SK-N-SH (cell line): ENCODE measurements at regions not wholly inside any gene's neighbourhood (a gene's known extent, or its start where the extent isn't known, plus 50 kb on each side); places are given as distances from the start of the nearest gene placed in this dataset.

Experiments
- CTCF ChIA-PET: fragments of 300-600, 350-600 bp; formaldehyde crosslinking; extraction: SDS; loops from one replicate; lab custom pipeline; 2021; lab: Yijun Ruan, JAX
- POLR2A ChIA-PET: fragments of 350-600 bp; sonication (Branson Sonifier 250); formaldehyde crosslinking; extraction: SDS; loops from one replicate; lab custom pipeline; 2020; ENCODE audit warnings: antibody characterized with exemption, inconsistent platforms; lab: Yijun Ruan, JAX
- DNase-seq: peaks from one replicate; pipeline ENCODE4 v3.0.0; 2012
- H2AFZ ChIP-seq: fragments of 200-600 bp; sonication (generic); 2 replicates; pipeline ENCODE4 v1.8.1; 2016; ENCODE audit warnings: antibody characterized with exemption, mild to moderate bottlenecking, low read depth
- H3F3A ChIP-seq: fragments of 200-600 bp; sonication (generic); replicated peaks from 2 replicates; pipeline ENCODE3; 2016; ENCODE audit warnings: antibody characterized with exemption, mild to moderate bottlenecking; ENCODE audit not compliant: insufficient read depth
- H3K27ac ChIP-seq, 2 experiments: fragments of 200-500 bp in 1 of 2; fragments of 200-600 bp in 1 of 2; sonication (Bioruptor generic) in 1 of 2; sonication (generic), shearing (Covaris generic) in 1 of 2; 2 replicates each; pipeline versions ENCODE4 v1.5.1 to v1.6.1; 2014 to 2016; ENCODE audit warnings: low read depth in 2 of 2, inconsistent platforms in 1 of 2, low read length in 1 of 2, mild to moderate bottlenecking in 1 of 2, mixed read lengths in 1 of 2
- H3K27me3 ChIP-seq: fragments of 200-600 bp; sonication (generic), shearing (Covaris generic); 2 replicates; pipeline ENCODE4 v1.6.1; 2016; ENCODE audit warnings: mixed run types; ENCODE audit not compliant: insufficient read depth
- H3K36me3 ChIP-seq, 2 experiments: fragments of 200-500 bp in 1 of 2; fragments of 200-600 bp in 1 of 2; sonication (Bioruptor generic) in 1 of 2; sonication (generic) in 1 of 2; replicated peaks in 1 of 2; 2 replicates each; pipeline versions ENCODE3 to v1.5.1; 2014 to 2016; ENCODE audit warnings: low read length in 1 of 2, mild to moderate bottlenecking in 1 of 2; ENCODE audit not compliant: insufficient read depth in 2 of 2, control insufficient read depth in 1 of 2
- H3K4me1 ChIP-seq, 2 experiments: fragments of 200-500 bp in 1 of 2; fragments of 200-600 bp in 1 of 2; sonication (Bioruptor generic) in 1 of 2; sonication (generic), shearing (Covaris generic) in 1 of 2; 2 replicates each; pipeline versions ENCODE4 v1.5.1 to v1.6.1; 2014 to 2016; ENCODE audit warnings: low read depth in 1 of 2, low read length in 1 of 2, mixed run types in 1 of 2; ENCODE audit not compliant: insufficient read depth in 2 of 2, control insufficient read depth in 1 of 2
- H3K4me2 ChIP-seq: fragments of 200-600 bp; sonication (generic), shearing (Covaris generic); 2 replicates; pipeline ENCODE4 v1.6.1; 2017; ENCODE audit warnings: mixed run types
- H3K4me3 ChIP-seq, 2 experiments: fragments of 200-500 bp in 1 of 2; fragments of 200-600 bp in 1 of 2; sonication (Bioruptor generic) in 1 of 2; sonication (generic), shearing (Covaris generic) in 1 of 2; 2 replicates each; pipeline versions ENCODE4 v1.5.1 to v1.8.1; 2014 to 2016; ENCODE audit warnings: low read depth in 2 of 2, inconsistent platforms in 1 of 2, low read length in 1 of 2, mild to moderate bottlenecking in 1 of 2, mixed read lengths in 1 of 2, moderate library complexity in 1 of 2
- H3K79me2 ChIP-seq: fragments of 200-600 bp; sonication (generic); 2 replicates; pipeline ENCODE4 v1.8.1; 2017; ENCODE audit warnings: mild to moderate bottlenecking; ENCODE audit not compliant: insufficient read depth
- H3K9ac ChIP-seq: fragments of 200-600 bp; sonication (generic); 2 replicates; pipeline ENCODE4 v1.6.1; 2017; ENCODE audit warnings: mixed run types
- H3K9me2 ChIP-seq: fragments of 200-600 bp; sonication (generic); 2 replicates; pipeline ENCODE4 v1.6.1; 2017; ENCODE audit warnings: mixed run types
- H3K9me3 ChIP-seq: fragments of 200-600 bp; sonication (generic); 2 replicates; pipeline ENCODE4 v1.6.1; 2017; ENCODE audit warnings: mixed run types, mild to moderate bottlenecking, moderate library complexity
- H4K20me1 ChIP-seq: fragments of 200-600 bp; sonication (generic); 2 replicates; pipeline ENCODE4 v1.6.1; 2017; ENCODE audit warnings: mild to moderate bottlenecking, mixed run types; ENCODE audit not compliant: insufficient read depth
- EP300 ChIP-seq, 2 experiments: IDR thresholded peaks; 2 replicates each; pipeline versions ENCODE4 v1.4.0 to v1.6.1; 2012; ENCODE audit warnings: borderline replicate concordance in 1 of 2, low read depth in 1 of 2, low read length in 1 of 2
- EZH2phosphoT487 ChIP-seq: fragments of 200-600 bp; sonication (generic); IDR thresholded peaks from 2 replicates; pipeline ENCODE4 v1.6.1; 2017; ENCODE audit warnings: low read depth, mixed run types, mild to moderate bottlenecking, antibody characterized with exemption, moderate library complexity, borderline replicate concordance
- FOXM1 ChIP-seq: IDR thresholded peaks from 2 replicates; pipeline ENCODE4 v1.4.0; 2012; ENCODE audit warnings: low read depth, mild to moderate bottlenecking
- GABPA ChIP-seq: IDR thresholded peaks from 2 replicates; pipeline ENCODE4 v1.4.0; 2012; ENCODE audit warnings: low read depth, mild to moderate bottlenecking
- GATA2 ChIP-seq: sonication (generic); formaldehyde crosslinking; IDR thresholded peaks from 2 replicates; pipeline ENCODE4 v1.5.0; 2020; ENCODE audit warnings: mild to moderate bottlenecking, missing genetic modification reagents
- MXI1 ChIP-seq: IDR thresholded peaks from 2 replicates; pipeline ENCODE4 v1.6.1; 2012; ENCODE audit warnings: mild to moderate bottlenecking, low read depth, low read length, improper control_type of control experiment
- NFIC ChIP-seq: IDR thresholded peaks from 2 replicates; pipeline ENCODE4 v1.4.0; 2012; ENCODE audit warnings: borderline replicate concordance
- POLR2AphosphoS5 ChIP-seq: IDR thresholded peaks from 2 replicates; pipeline ENCODE4 v1.6.1; 2012; ENCODE audit warnings: low read depth, low read length
- REST ChIP-seq: IDR thresholded peaks from 2 replicates; pipeline ENCODE4 v1.6.1; 2012; ENCODE audit warnings: mild to moderate bottlenecking, low read depth, low read length, moderate library complexity
- RFX5 ChIP-seq: IDR thresholded peaks from 2 replicates; pipeline ENCODE4 v1.6.1; 2012; ENCODE audit warnings: mild to moderate bottlenecking, improper control_type of control experiment, low read length
- SIN3A ChIP-seq: IDR thresholded peaks from 2 replicates; pipeline ENCODE4 v1.6.1; 2012; ENCODE audit warnings: low read depth, mild to moderate bottlenecking, low read length, moderate library complexity, borderline replicate concordance
- TCF12 ChIP-seq: IDR thresholded peaks from 2 replicates; pipeline ENCODE4 v1.4.0; 2012
- TEAD4 ChIP-seq: IDR thresholded peaks from 2 replicates; pipeline ENCODE4 v1.4.0; 2012; ENCODE audit warnings: mild to moderate bottlenecking, borderline replicate concordance; ENCODE audit not compliant: insufficient read depth
- USF2 ChIP-seq: fragments of 150-350 bp; IDR thresholded peaks from 2 replicates; pipeline ENCODE4 v1.6.1; 2017; ENCODE audit warnings: antibody characterized with exemption, low read length, low read depth, borderline replicate concordance
- YY1 ChIP-seq: IDR thresholded peaks from 2 replicates; pipeline ENCODE4 v1.4.0; 2012; ENCODE audit warnings: low read depth, mild to moderate bottlenecking
- WGBS: methylation state at CpG from one replicate; pipeline ENCODE4 v1.1.6; 2017; ENCODE audit warnings: low lambda C conversion rate; 5-methylcytosine and 5-hydroxymethylcytosine counted together
- TF ChIP-seq, protein P1 (sequence below): IDR thresholded peaks from 2 replicates; pipeline ENCODE4; 2012

DNA sequence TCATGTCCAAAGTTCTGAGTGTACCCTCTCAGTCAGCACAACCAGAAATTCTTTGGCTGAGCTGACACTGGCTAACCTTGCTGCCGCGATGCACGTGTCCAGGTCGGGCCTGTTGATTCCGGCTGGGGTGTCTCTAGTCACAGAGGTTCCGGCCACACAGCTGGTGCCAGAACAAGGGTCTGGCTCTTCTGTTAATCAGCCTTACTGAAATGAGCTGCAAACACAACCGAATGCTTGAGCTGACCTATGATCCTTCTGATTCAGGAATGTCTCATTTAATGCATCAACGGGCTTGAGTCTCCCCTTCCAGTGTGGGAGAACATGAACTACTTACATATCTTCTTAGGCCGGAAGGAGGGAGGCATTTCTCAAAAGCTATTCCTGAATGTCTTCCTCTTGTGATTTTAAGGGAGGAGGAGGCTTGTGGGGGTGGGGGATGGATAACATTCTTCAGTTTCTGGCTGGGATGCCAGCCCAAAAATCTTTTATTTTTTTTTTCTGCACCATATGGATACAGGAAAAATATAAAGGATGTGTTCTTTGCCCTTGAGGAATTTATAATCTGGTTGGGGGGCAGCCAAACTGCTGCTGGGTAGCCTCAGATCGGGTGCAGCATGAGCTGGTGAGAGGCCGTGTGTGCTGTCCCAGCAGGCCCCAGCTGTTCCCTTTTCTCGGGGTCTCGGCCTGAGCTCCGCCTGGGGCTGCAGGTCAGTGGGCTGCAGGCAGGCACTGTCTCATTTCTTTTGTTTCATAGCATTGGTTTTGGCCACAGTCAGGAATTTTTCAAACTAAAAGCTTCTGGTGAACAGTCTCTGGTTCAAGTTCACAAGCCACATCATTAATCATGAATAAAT is 319.1 kb upstream of the TBL1XR1 start:
- H3K79me2 ChIP-seq: no peaks in the 10 kb centered on the region
- no peaks in the 10 kb centered on the region for H3K9me3 ChIP-seq
- H2AFZ ChIP-seq: peak overlapping the region; percentile 58; the same call in 1 of the 2 replicates
- peak in 1 of 2 experiments; percentile 23; a peak in 1 of 4 replicates for TF ChIP-seq EP300 (IDR thresholded peaks at IDR 0.05; ENCODE audit: borderline replicate concordance in 1 of 2, low read depth in 1 of 2, low read length in 1 of 2)
- TF ChIP-seq TEAD4: 0 out of 2 replicates have a peak, but pooled peaks have one; percentile 30
- TF ChIP-seq FOXM1: no peak
- TF ChIP-seq, protein P1, sequence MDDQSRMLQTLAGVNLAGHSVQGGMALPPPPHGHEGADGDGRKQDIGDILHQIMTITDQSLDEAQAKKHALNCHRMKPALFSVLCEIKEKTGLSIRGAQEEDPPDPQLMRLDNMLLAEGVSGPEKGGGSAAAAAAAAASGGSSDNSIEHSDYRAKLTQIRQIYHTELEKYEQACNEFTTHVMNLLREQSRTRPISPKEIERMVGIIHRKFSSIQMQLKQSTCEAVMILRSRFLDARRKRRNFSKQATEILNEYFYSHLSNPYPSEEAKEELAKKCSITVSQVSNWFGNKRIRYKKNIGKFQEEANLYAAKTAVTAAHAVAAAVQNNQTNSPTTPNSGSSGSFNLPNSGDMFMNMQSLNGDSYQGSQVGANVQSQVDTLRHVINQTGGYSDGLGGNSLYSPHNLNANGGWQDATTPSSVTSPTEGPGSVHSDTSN: peak; percentile 34; the same call in 1 of the 2 replicates
- TF ChIP-seq NFIC: peak; percentile 9; the same call in 1 of the 2 replicates
- peak; percentile 17; the same call in 1 of the 2 replicates for TF ChIP-seq TCF12
- TF ChIP-seq GABPA: no peak
- POLR2A ChIA-PET: no interaction called here
- no peaks in the 10 kb centered on the region for H3K36me3 ChIP-seq
- CTCF ChIA-PET: interaction anchor here (1.0 to 1.2 kb wide), 2 partner anchors 33 to 54 kb away, joined by 3 read pairs; no protein-coding TSS in a partner anchor
- peak overlapping the region; percentile 39 to 49; a peak in 3 of 4 replicates for H3K27ac ChIP-seq
- peaks cover 0 to 8% of the 10 kb centered on the region in 2 experiments; a peak in 1 of 4 replicates for H3K4me1 ChIP-seq
- no peak overlapping the region; a peak in 1 of 4 replicates for H3K4me3 ChIP-seq
- H4K20me1 ChIP-seq: no peaks in the 10 kb centered on the region
- no peaks in the 10 kb centered on the region for H3K9me2 ChIP-seq
- 59% methylated on average over 13 of the region's 14 CpGs for WGBS
- no peak for DNase-seq
- peak overlapping the region; percentile 4; the same call in 1 of the 2 replicates for H3K4me2 ChIP-seq
- peaks cover 4% of the 10 kb centered on the region for H3F3A ChIP-seq
- H3K27me3 ChIP-seq: no peaks in the 10 kb centered on the region
- no peak overlapping the region for H3K9ac ChIP-seq

GRCh38 chr3:177517906-177518305 is 320.6 kb upstream of the TBL1XR1 start:
- DNase-seq: no peak
- H2AFZ ChIP-seq: no peak overlapping the region
- H3K36me3 ChIP-seq: no peaks in the 10 kb centered on the region
- H3K9ac ChIP-seq: no peak overlapping the region
- peaks cover 0 to 20% of the 10 kb centered on the region in 2 experiments; a peak in 2 of 4 replicates for H3K4me1 ChIP-seq
- H3K79me2 ChIP-seq: no peaks in the 10 kb centered on the region
- H3K27ac ChIP-seq: no peak overlapping the region
- H3K9me3 ChIP-seq: no peaks in the 10 kb centered on the region
- no peaks in the 10 kb centered on the region for H4K20me1 ChIP-seq
- POLR2A ChIA-PET: no interaction called here
- no peak overlapping the region for H3K4me2 ChIP-seq
- peaks cover 4% of the 10 kb centered on the region for H3F3A ChIP-seq
- no peaks in the 10 kb centered on the region for H3K27me3 ChIP-seq
- H3K4me3 ChIP-seq: no peak overlapping the region
- H3K9me2 ChIP-seq: no peaks in the 10 kb centered on the region
- CTCF ChIA-PET: interaction anchor here (1.7 kb wide), 1 partner anchor 157 kb away, joined by 3 read pairs; no protein-coding TSS in a partner anchor
- whole genome bisulfite sequencing: 98% methylated on average over 2 of the region's 2 CpGs
- TF ChIP-seq SIN3A (no peak), REST (no peak), EZH2phosphoT487 (no peak), YY1 (no peak), MXI1 (no peak), USF2 (no peak), GATA2 (CRISPR knock-in tag) (no peak), POLR2AphosphoS5 (no peak), GABPA (no peak), RFX5 (no peak)
- TF ChIP-seq, protein P1: no peak
